Tibial nerve (tissue), 4 donors: ENCODE measurements at regions not wholly inside any gene's neighbourhood (a gene's known extent, or its start where the extent isn't known, plus 50 kb on each side); places are given as distances from the start of the nearest gene placed in this dataset.

ENCODE experiments used
- DNase-seq, 2 donors: peaks; one replicate each; pipeline ENCODE4 v3.0.0-alpha.2; 2019; ENCODE audit warnings: low spot score in 2 of 2
- H3K27ac ChIP-seq, 4 donors: fragments of 200-600 bp; sonication (generic) in 3 of 4; one replicate each; pipeline ENCODE4 v1.5.1; 2017 to 2019; ENCODE audit warnings: mild to moderate bottlenecking in 1 of 4
- H3K27me3 ChIP-seq, 2 donors: fragments of 200-600 bp; sonication (generic) in 1 of 2; one replicate each; pipeline versions ENCODE4 v1.5.1 to v1.6.0; 2017 to 2019
- H3K36me3 ChIP-seq, 3 donors: fragments of 200-600 bp; sonication (generic); one replicate each; pipeline ENCODE4 v1.5.1; 2018 to 2019
- H3K4me1 ChIP-seq, 4 donors: fragments of 200-600 bp; sonication (generic) in 3 of 4; one replicate each; pipeline ENCODE4 v1.5.1; 2017 to 2019
- H3K4me3 ChIP-seq, 4 donors: fragments of 200-600 bp; sonication (generic) in 3 of 4; one replicate each; pipeline ENCODE4 v1.5.1; 2017 to 2019; ENCODE audit warnings: mild to moderate bottlenecking in 1 of 4, moderate library complexity in 1 of 4
- H3K9me3 ChIP-seq, 4 donors: fragments of 200-600 bp; sonication (generic) in 3 of 4; one replicate each; pipeline ENCODE4 v1.5.1; 2017 to 2019
- EP300 ChIP-seq, 2 donors: sonication (generic); formaldehyde crosslinking; IDR thresholded peaks; one replicate each; pipeline ENCODE4 v1.6.1; 2017; ENCODE audit warnings: antibody characterized with exemption in 2 of 2, mild to moderate bottlenecking in 1 of 2
- POLR2A ChIP-seq, 2 donors: fragments of 450-650 bp; IDR thresholded peaks; one replicate each; pipeline ENCODE4 v1.6.1; 2017; ENCODE audit warnings: antibody characterized with exemption in 2 of 2, mild to moderate bottlenecking in 2 of 2, moderate library complexity in 2 of 2
- WGBS, 2 donors: methylation state at CpG; one replicate each; pipeline ENCODE4 v1.1.5; 2018; 5-methylcytosine and 5-hydroxymethylcytosine counted together
- TF ChIP-seq, protein P1 (sequence below), 5 experiments: fragments of 200-600 bp in 3 of 5; fragments of 450-650 bp in 2 of 5; sonication (generic) in 3 of 5; IDR thresholded peaks; one replicate each; pipeline ENCODE4 v1.5.1; 2016 to 2019; ENCODE audit warnings: antibody characterized with exemption in 5 of 5, mild to moderate bottlenecking in 3 of 5, moderate library complexity in 2 of 5

- Histone ChIP-seq H3K27ac (no peak overlapping the region), H3K4me1 (no peaks in the 10 kb centered on the region), H3K36me3 (peaks cover 0 to 12% (median 0%) of the 10 kb centered on the region in 3 donors), H3K4me3 (no peak overlapping the region), H3K9me3 (peaks cover 0 to 63% (median 8%) of the 10 kb centered on the region in 4 donors), H3K27me3 (no peaks in the 10 kb centered on the region)
- no peak for DNase-seq
- TF ChIP-seq, protein P1, sequence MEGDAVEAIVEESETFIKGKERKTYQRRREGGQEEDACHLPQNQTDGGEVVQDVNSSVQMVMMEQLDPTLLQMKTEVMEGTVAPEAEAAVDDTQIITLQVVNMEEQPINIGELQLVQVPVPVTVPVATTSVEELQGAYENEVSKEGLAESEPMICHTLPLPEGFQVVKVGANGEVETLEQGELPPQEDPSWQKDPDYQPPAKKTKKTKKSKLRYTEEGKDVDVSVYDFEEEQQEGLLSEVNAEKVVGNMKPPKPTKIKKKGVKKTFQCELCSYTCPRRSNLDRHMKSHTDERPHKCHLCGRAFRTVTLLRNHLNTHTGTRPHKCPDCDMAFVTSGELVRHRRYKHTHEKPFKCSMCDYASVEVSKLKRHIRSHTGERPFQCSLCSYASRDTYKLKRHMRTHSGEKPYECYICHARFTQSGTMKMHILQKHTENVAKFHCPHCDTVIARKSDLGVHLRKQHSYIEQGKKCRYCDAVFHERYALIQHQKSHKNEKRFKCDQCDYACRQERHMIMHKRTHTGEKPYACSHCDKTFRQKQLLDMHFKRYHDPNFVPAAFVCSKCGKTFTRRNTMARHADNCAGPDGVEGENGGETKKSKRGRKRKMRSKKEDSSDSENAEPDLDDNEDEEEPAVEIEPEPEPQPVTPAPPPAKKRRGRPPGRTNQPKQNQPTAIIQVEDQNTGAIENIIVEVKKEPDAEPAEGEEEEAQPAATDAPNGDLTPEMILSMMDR (IDR thresholded peaks at IDR 0.05) = no peak
- no peak for TF ChIP-seq EP300 (IDR thresholded peaks at IDR 0.05)
- TF ChIP-seq POLR2A (IDR thresholded peaks at IDR 0.05) = no peak
- 67 to 82% methylated on average over 3 of the region's 3 CpGs for WGBS, 2 donors
Observed at GRCh38 chrX:2147928-2148327, 352.8 kb downstream of the DHRSX start.

- peaks cover 0 to 53% (median 8%) of the 10 kb centered on the region in 4 donors for H3K9me3 ChIP-seq
- H3K36me3 ChIP-seq = no peaks in the 10 kb centered on the region
- no peak for DNase-seq
- WGBS, 2 donors = 61 to 62% methylated on average over 14 of the region's 14 CpGs
- H3K27ac ChIP-seq = no peak overlapping the region
- no peaks in the 10 kb centered on the region for H3K27me3 ChIP-seq
- TF ChIP-seq, protein P1 (IDR thresholded peaks at IDR 0.05) = no peak
- TF ChIP-seq POLR2A (IDR thresholded peaks at IDR 0.05) = no peak
- TF ChIP-seq EP300 (IDR thresholded peaks at IDR 0.05) = no peak
- no peaks in the 10 kb centered on the region for H3K4me1 ChIP-seq
- H3K4me3 ChIP-seq = no peak overlapping the region
Observed at GRCh38 chrX:2145692-2146367, 354.9 kb downstream of the DHRSX start.

GRCh38 chrX:2137882-2138281 is 362.9 kb downstream of the DHRSX start:
- WGBS, 2 donors = 94 to 99% methylated on average over 4 of the region's 4 CpGs
- Histone ChIP-seq H3K27me3 (no peaks in the 10 kb centered on the region), H3K36me3 (no peaks in the 10 kb centered on the region), H3K4me3 (no peak overlapping the region), H3K9me3 (peaks cover 0 to 15% (median 0%) of the 10 kb centered on the region in 4 donors), H3K4me1 (no peaks in the 10 kb centered on the region), H3K27ac (no peak overlapping the region)
- TF ChIP-seq POLR2A (IDR thresholded peaks at IDR 0.05) (no peak), EP300 (IDR thresholded peaks at IDR 0.05) (no peak)
- TF ChIP-seq, protein P1 (IDR thresholded peaks at IDR 0.05) = no peak
- DNase-seq = no peak

DNA sequence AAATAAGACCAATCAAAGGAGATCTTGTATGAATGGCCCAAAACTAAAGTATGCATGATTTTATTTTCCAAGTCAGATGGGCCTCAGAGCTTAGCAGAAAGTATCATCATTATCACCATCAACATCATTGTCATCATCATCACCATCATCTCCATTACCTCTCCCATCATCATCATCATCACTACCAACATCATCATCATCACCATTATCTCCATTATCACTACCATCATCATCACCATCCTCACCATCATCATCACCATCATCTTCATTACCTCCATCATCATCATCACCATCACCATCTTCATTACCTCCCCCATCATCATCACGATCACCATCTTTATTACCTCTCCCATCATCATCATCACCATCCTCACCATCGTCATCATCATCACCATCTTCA is 363.9 kb downstream of the DHRSX start:
- Histone ChIP-seq H3K4me3 (no peak overlapping the region), H3K4me1 (no peaks in the 10 kb centered on the region), H3K9me3 (peaks cover 0 to 15% (median 0%) of the 10 kb centered on the region in 4 donors), H3K36me3 (no peaks in the 10 kb centered on the region), H3K27me3 (no peaks in the 10 kb centered on the region), H3K27ac (no peak overlapping the region)
- 89 to 90% methylated on average over 2 of the region's 2 CpGs for whole genome bisulfite sequencing, 2 donors
- no peak for DNase-seq
- TF ChIP-seq POLR2A (IDR thresholded peaks at IDR 0.05) (no peak), EP300 (IDR thresholded peaks at IDR 0.05) (no peak)
- TF ChIP-seq, protein P1 (IDR thresholded peaks at IDR 0.05) = no peak

GRCh38 chrX:2135421-2135820 is 365.4 kb downstream of the DHRSX start:
- no peak for TF ChIP-seq POLR2A (IDR thresholded peaks at IDR 0.05)
- TF ChIP-seq EP300 (IDR thresholded peaks at IDR 0.05) = no peak
- TF ChIP-seq, protein P1 (IDR thresholded peaks at IDR 0.05) = no peak
- Histone ChIP-seq H3K36me3 (no peaks in the 10 kb centered on the region), H3K4me3 (no peak overlapping the region), H3K4me1 (no peaks in the 10 kb centered on the region), H3K27me3 (no peaks in the 10 kb centered on the region), H3K9me3 (peaks cover 0 to 7% (median 0%) of the 10 kb centered on the region in 4 donors), H3K27ac (no peak overlapping the region)
- DNase-seq = no peak
- WGBS, 2 donors = 93% methylated on average over 6 of the region's 6 CpGs
